GM23248 (cell line): ENCODE measurements at regions not wholly inside any gene's neighbourhood (a gene's known extent, or its start where the extent isn't known, plus 50 kb on each side); places are given as distances from the start of the nearest gene placed in this dataset.

Experiments
- DNase-seq: peaks from one replicate; pipeline ENCODE4 v3.0.0-alpha.2; 2015
- H2AFZ ChIP-seq: fragments of 200-600 bp; sonication (generic); 2 replicates; pipeline ENCODE4 v1.6.1; 2016; ENCODE audit warnings: antibody characterized with exemption
- H3F3A ChIP-seq: fragments of 200-600 bp; sonication (generic); 2 replicates; pipeline ENCODE4 v1.6.1; 2016; ENCODE audit warnings: mild to moderate bottlenecking, antibody characterized with exemption, mixed run types; ENCODE audit not compliant: insufficient read depth
- H3K27ac ChIP-seq: fragments of 200-600 bp; sonication (generic); 2 replicates; pipeline ENCODE4 v1.5.1; 2016; ENCODE audit warnings: mild to moderate bottlenecking
- H3K27me3 ChIP-seq: fragments of 200-600 bp; sonication (generic); replicated peaks from 2 replicates; pipeline ENCODE4 v1.6.1; 2016; ENCODE audit warnings: mild to moderate bottlenecking; ENCODE audit not compliant: insufficient read depth
- H3K36me3 ChIP-seq: fragments of 200-600 bp; sonication (generic); 2 replicates; pipeline ENCODE4 v1.6.1; 2016; ENCODE audit warnings: low read depth, mild to moderate bottlenecking
- H3K4me1 ChIP-seq: fragments of 200-600 bp; sonication (generic); 2 replicates; pipeline ENCODE4 v1.6.1; 2016; ENCODE audit warnings: mild to moderate bottlenecking; ENCODE audit not compliant: insufficient read depth
- H3K4me2 ChIP-seq: fragments of 200-600 bp; sonication (generic); one replicate; pipeline ENCODE4 v1.6.1; 2016; ENCODE audit warnings: mild to moderate bottlenecking; ENCODE audit not compliant: unreplicated experiment
- H3K4me3 ChIP-seq: fragments of 200-600 bp; sonication (generic); 2 replicates; pipeline ENCODE4 v1.5.1; 2016; ENCODE audit warnings: mild to moderate bottlenecking
- H3K79me2 ChIP-seq: fragments of 200-600 bp; sonication (generic); 2 replicates; pipeline ENCODE4 v1.6.1; 2016; ENCODE audit warnings: mild to moderate bottlenecking; ENCODE audit not compliant: insufficient read depth
- H3K9ac ChIP-seq: fragments of 200-600 bp; sonication (generic); 2 replicates; pipeline ENCODE4 v1.6.1; 2016; ENCODE audit warnings: mild to moderate bottlenecking
- H3K9me2 ChIP-seq: fragments of 200-600 bp; sonication (generic); 2 replicates; pipeline ENCODE4 v1.6.1; 2016; ENCODE audit warnings: mixed run types, mild to moderate bottlenecking, moderate library complexity; ENCODE audit not compliant: insufficient read depth
- H3K9me3 ChIP-seq: fragments of 200-600 bp; sonication (generic); one replicate; pipeline ENCODE4 v1.6.1; 2017; ENCODE audit warnings: low read depth
- H4K20me1 ChIP-seq: fragments of 200-600 bp; sonication (generic); 2 replicates; pipeline ENCODE4 v1.6.0; 2016; ENCODE audit not compliant: insufficient read depth
- EZH2 ChIP-seq: fragments of 200-600 bp; sonication (generic); IDR thresholded peaks from 2 replicates; pipeline ENCODE4 v1.6.1; 2018; ENCODE audit warnings: antibody characterized with exemption, mild to moderate bottlenecking; ENCODE audit not compliant: insufficient read depth, poor library complexity, severe bottlenecking
- EZH2phosphoT487 ChIP-seq: fragments of 200-600 bp; sonication (generic); IDR thresholded peaks from 2 replicates; pipeline ENCODE4 v1.6.1; 2018; ENCODE audit warnings: antibody characterized with exemption, moderate library complexity, mild to moderate bottlenecking, low read depth; ENCODE audit not compliant: insufficient read depth
- WGBS, 2 experiments: methylation state at CpG; one replicate each; pipeline ENCODE4 v1.1.6; 2015 to 2017; ENCODE audit warnings: low lambda C conversion rate in 2 of 2, low coverage in 1 of 2; ENCODE audit errors: missing lambda C conversion rate in 2 of 2; 5-methylcytosine and 5-hydroxymethylcytosine counted together
- in situ Hi-C: fragments of 300-500 bp; cut with MboI; formaldehyde crosslinking; loops from 2 replicates; pipeline ENCODE4 v1.15.0; 2020

DNA sequence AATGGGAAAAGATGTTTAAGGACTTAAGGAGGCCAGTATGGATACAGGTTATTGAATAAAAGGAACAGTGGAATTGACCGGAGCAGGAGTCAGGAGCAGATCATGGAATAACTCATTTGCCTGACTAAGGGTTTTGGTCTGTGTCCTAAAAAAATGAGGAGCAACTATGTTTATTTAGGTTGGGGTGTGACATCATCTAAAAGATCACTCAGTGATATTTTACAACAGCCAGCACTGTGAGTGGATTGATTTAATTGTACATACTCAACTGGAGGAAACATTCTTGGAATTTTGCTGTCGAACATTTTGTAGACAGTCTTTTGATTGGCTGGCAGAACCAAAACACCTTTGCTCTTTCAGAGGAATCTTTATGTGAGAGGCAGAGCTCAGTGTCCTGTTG, 348.6 kb upstream of the CDIN1 start:
- Histone ChIP-seq H3K9me2 (no peaks in the 10 kb centered on the region), H3K4me2 (no peak overlapping the region), H3F3A (no peaks in the 10 kb centered on the region), H3K4me1 (peaks cover 8% of the 10 kb centered on the region), H4K20me1 (no peaks in the 10 kb centered on the region), H3K9ac (no peak overlapping the region; the same call in 1 of the 2 replicates), H2AFZ (0 out of 2 replicates have a peak overlapping the region, but pooled peaks have one; percentile 29), H3K27me3 (no peaks in the 10 kb centered on the region), H3K36me3 (no peaks in the 10 kb centered on the region), H3K27ac (no peak overlapping the region), H3K4me3 (no peak overlapping the region), H3K79me2 (no peaks in the 10 kb centered on the region), H3K9me3 (no peaks in the 10 kb centered on the region)
- 72 to 88% methylated on average over 2 of the region's 2 CpGs for WGBS, 2 experiments
- peak; percentile 46 for DNase-seq
- in situ Hi-C loops: no loop called here
- TF ChIP-seq EZH2 (no peak), EZH2phosphoT487 (no peak)

GRCh38 chr15:36232491-36232890, 346.9 kb upstream of the CDIN1 start:
- Histone ChIP-seq H3F3A (no peaks in the 10 kb centered on the region), H3K4me2 (no peak overlapping the region), H3K27ac (no peak overlapping the region), H3K4me3 (no peak overlapping the region), H3K27me3 (no peaks in the 10 kb centered on the region), H3K9me2 (no peaks in the 10 kb centered on the region), H3K4me1 (peaks cover 8% of the 10 kb centered on the region), H3K9ac (no peak overlapping the region), H3K9me3 (no peaks in the 10 kb centered on the region), H3K36me3 (no peaks in the 10 kb centered on the region), H2AFZ (no peak overlapping the region), H4K20me1 (no peaks in the 10 kb centered on the region), H3K79me2 (no peaks in the 10 kb centered on the region)
- 47 to 55% methylated on average over 1 of the region's 1 CpG for WGBS, 2 experiments
- in situ Hi-C loops: no loop called here
- no peak for TF ChIP-seq EZH2phosphoT487
- TF ChIP-seq EZH2: no peak
- DNase-seq: no peak

DNA sequence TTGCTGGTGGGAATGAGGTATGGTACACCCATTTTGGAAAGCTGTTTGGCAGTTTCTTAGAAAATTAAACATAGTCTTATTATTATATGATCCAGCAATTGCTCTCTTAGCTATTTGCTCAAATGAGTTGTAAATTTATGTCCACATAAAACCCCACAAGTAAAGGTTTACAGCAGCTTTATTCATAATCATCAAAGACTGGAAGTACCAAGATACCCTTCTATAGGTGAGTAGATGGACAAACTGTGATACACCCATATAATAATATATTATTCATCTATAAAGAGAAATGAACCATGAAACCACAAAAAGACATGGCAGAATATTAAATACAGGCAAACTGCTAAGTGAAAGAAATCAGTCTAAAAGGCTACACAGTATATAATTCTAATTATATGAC, 344.7 kb upstream of the CDIN1 start:
- H4K20me1 ChIP-seq: no peaks in the 10 kb centered on the region

GRCh38 chr15:36235173-36235572, 344.3 kb upstream of the CDIN1 start:
- H2AFZ ChIP-seq: no peak overlapping the region
- H3K4me1 ChIP-seq: peaks cover 8% of the 10 kb centered on the region
- H3K27ac ChIP-seq: no peak overlapping the region
- no peak for DNase-seq
- H3K27me3 ChIP-seq: no peaks in the 10 kb centered on the region
- H3F3A ChIP-seq: no peaks in the 10 kb centered on the region
- in situ Hi-C loops: no loop called here
- H3K79me2 ChIP-seq: no peaks in the 10 kb centered on the region
- no peaks in the 10 kb centered on the region for H3K9me3 ChIP-seq
- H3K4me3 ChIP-seq: no peak overlapping the region
- H3K4me2 ChIP-seq: no peak overlapping the region
- H3K36me3 ChIP-seq: no peaks in the 10 kb centered on the region
- TF ChIP-seq EZH2phosphoT487: no peak
- TF ChIP-seq EZH2: no peak
- H3K9me2 ChIP-seq: no peaks in the 10 kb centered on the region
- H4K20me1 ChIP-seq: no peaks in the 10 kb centered on the region
- no peak overlapping the region for H3K9ac ChIP-seq

More for the DNA sequence above, 344.7 kb upstream of the CDIN1 start:
- Histone ChIP-seq H3K27ac (no peak overlapping the region), H2AFZ (no peak overlapping the region), H3K27me3 (no peaks in the 10 kb centered on the region), H3F3A (no peaks in the 10 kb centered on the region), H3K4me2 (no peak overlapping the region), H3K9ac (no peak overlapping the region), H3K9me3 (no peaks in the 10 kb centered on the region), H3K4me3 (no peak overlapping the region), H3K9me2 (no peaks in the 10 kb centered on the region), H3K36me3 (no peaks in the 10 kb centered on the region), H3K4me1 (peaks cover 8% of the 10 kb centered on the region), H3K79me2 (no peaks in the 10 kb centered on the region)
- TF ChIP-seq EZH2phosphoT487: no peak
- no peak for TF ChIP-seq EZH2
- no peak for DNase-seq
- in situ Hi-C loops: no loop called here

- no peak overlapping the region for H3K27ac ChIP-seq
- no peaks in the 10 kb centered on the region for H3K79me2 ChIP-seq
- TF ChIP-seq EZH2phosphoT487 (no peak), EZH2 (no peak)
- H3F3A ChIP-seq: no peaks in the 10 kb centered on the region
- H4K20me1 ChIP-seq: no peaks in the 10 kb centered on the region
- H3K4me2 ChIP-seq: no peak overlapping the region
- no peaks in the 10 kb centered on the region for H3K36me3 ChIP-seq
- DNase-seq: no peak
- no peak overlapping the region for H3K9ac ChIP-seq
- H3K4me1 ChIP-seq: no peaks in the 10 kb centered on the region
- H3K9me2 ChIP-seq: no peaks in the 10 kb centered on the region
- no peaks in the 10 kb centered on the region for H3K27me3 ChIP-seq
- H2AFZ ChIP-seq: no peak overlapping the region
- in situ Hi-C loops: no loop called here
- 80 to 89% methylated on average over 1 of the region's 1 CpG for WGBS, 2 experiments
- no peaks in the 10 kb centered on the region for H3K9me3 ChIP-seq
- no peak overlapping the region for H3K4me3 ChIP-seq
Measured at GRCh38 chr15:36239509-36239908, 339.9 kb upstream of the CDIN1 start.
